ENCODE measurements at regions not wholly inside any gene's neighbourhood (a gene's known extent, or its start where the extent isn't known, plus 50 kb on each side); places are given as distances from the start of the nearest gene placed in this dataset.

DNA sequence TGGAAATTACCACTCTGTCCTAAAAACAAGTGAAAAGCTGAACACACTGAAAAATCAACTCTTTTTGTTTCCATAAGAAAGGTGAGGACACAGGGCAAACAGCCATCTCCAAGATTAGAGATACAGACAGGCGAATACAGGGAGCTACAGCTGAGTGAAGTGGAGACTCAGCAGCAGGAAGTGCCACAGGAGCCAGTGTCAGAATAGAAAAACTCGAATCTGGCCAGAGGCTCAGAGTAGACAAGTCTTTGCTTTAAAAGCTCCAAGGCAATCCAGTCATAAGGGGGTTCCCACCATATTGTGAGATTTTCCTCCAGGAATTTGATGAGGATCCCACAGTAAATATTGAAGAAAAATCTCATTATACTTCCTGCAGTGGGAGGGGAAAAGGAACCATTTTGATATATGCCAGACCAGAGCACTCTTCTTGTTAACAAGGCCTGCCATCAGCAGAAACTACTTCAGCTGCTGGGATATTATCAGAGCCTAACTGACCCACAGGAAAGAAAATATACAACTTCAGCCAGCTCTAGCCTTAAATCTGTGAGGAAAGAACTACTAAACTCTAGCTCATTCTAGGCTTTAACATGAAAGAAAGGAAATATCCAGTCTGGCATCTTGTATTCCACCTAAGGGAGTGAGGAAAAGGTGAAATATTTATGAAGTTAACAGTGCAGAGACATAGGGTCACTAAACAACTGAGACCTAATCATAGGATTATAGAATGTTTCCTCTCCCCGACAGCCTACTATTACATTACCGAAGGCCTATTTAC lies 256.2 kb upstream of the OLFM3 start:
- TF ChIP-seq POLR2A (IDR thresholded peaks at IDR 0.05) = no peak
- TF ChIP-seq, protein P1, sequence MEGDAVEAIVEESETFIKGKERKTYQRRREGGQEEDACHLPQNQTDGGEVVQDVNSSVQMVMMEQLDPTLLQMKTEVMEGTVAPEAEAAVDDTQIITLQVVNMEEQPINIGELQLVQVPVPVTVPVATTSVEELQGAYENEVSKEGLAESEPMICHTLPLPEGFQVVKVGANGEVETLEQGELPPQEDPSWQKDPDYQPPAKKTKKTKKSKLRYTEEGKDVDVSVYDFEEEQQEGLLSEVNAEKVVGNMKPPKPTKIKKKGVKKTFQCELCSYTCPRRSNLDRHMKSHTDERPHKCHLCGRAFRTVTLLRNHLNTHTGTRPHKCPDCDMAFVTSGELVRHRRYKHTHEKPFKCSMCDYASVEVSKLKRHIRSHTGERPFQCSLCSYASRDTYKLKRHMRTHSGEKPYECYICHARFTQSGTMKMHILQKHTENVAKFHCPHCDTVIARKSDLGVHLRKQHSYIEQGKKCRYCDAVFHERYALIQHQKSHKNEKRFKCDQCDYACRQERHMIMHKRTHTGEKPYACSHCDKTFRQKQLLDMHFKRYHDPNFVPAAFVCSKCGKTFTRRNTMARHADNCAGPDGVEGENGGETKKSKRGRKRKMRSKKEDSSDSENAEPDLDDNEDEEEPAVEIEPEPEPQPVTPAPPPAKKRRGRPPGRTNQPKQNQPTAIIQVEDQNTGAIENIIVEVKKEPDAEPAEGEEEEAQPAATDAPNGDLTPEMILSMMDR (IDR thresholded peaks at IDR 0.05) = no peak
